Loucy (cell line): ENCODE measurements at regions not wholly inside any gene's neighbourhood (a gene's known extent, or its start where the extent isn't known, plus 50 kb on each side); places are given as distances from the start of the nearest gene placed in this dataset.

Experiments
- EZH2phosphoT487 ChIP-seq: fragments of 200-600 bp; IDR thresholded peaks from 2 replicates; pipeline ENCODE4 v1.6.1; 2018; ENCODE audit warnings: antibody characterized with exemption, mild to moderate bottlenecking, moderate library complexity, borderline replicate concordance
- TF ChIP-seq, protein P1 (sequence below): fragments of 200-600 bp; sonication (generic); conservative IDR thresholded peaks from 2 replicates; pipeline ENCODE4 v1.5.1; 2014; ENCODE audit warnings: mild to moderate bottlenecking, antibody characterized with exemption, low read length

DNA sequence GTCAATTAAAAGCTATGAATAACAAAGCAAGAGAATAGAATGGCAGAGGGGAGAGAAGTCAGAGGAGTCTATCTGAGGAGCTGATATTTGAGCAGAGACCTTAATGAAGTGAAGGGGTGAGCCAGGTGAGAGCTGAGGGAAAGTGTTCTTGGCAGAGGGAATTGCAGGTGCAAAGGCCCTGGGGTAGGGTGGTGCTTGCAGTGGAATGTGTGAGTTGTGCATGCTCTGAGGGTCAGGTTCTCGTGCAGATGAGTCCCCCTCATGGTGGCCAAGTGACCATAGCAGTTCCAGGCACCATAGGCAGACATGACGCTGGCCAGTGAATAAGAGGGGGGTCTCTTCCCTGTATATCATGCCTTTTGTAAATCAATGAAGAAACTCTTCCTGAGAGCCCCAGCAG, 58.9 kb upstream of the ALX4 start:
- TF ChIP-seq, protein P1, sequence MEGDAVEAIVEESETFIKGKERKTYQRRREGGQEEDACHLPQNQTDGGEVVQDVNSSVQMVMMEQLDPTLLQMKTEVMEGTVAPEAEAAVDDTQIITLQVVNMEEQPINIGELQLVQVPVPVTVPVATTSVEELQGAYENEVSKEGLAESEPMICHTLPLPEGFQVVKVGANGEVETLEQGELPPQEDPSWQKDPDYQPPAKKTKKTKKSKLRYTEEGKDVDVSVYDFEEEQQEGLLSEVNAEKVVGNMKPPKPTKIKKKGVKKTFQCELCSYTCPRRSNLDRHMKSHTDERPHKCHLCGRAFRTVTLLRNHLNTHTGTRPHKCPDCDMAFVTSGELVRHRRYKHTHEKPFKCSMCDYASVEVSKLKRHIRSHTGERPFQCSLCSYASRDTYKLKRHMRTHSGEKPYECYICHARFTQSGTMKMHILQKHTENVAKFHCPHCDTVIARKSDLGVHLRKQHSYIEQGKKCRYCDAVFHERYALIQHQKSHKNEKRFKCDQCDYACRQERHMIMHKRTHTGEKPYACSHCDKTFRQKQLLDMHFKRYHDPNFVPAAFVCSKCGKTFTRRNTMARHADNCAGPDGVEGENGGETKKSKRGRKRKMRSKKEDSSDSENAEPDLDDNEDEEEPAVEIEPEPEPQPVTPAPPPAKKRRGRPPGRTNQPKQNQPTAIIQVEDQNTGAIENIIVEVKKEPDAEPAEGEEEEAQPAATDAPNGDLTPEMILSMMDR: no peak
- no peak for TF ChIP-seq EZH2phosphoT487
